K562 (cell line): ENCODE measurements at regions not wholly inside any gene's neighbourhood (a gene's known extent, or its start where the extent isn't known, plus 50 kb on each side); places are given as distances from the start of the nearest gene placed in this dataset.

Experiments used
- FOXA1 ChIP-seq: fragments of 450-650 bp; IDR thresholded peaks from 2 replicates; pipeline ENCODE4 v1.6.1; 2016; ENCODE audit warnings: mild to moderate bottlenecking, borderline replicate concordance
- TAF1 ChIP-seq: IDR thresholded peaks from 2 replicates; pipeline ENCODE4 v1.6.1; 2011; ENCODE audit warnings: mild to moderate bottlenecking, low read length, moderate library complexity; ENCODE audit not compliant: insufficient read depth, control insufficient read depth, severe bottlenecking; ENCODE audit errors: extremely low read depth
- ZNF274 ChIP-seq: IDR thresholded peaks from 2 replicates; pipeline ENCODE4 v1.6.1; 2011; ENCODE audit warnings: low read depth, mild to moderate bottlenecking, low read length, moderate library complexity, borderline replicate concordance

DNA sequence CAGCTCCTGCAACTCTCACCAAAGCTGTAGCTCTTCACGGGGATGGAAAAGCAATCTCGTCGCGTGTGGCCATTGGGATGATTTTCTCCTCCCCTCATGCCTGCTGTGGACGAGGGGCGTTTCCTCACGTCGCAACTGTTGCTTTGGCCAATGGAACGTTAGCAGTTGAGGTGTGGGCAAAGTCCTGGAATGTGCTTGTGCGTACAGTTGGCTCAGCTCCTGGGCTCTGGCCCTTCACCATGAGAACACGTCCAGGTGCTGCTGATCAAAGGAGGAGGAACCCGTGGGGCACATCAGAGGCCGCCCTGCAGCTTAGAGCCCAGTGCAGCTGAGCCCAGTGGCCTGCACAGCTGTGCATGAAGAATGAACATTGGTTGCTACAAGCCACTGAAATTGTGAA is 186.1 kb downstream of the TJP1 start:
- TF ChIP-seq FOXA1: no peak
- TF ChIP-seq TAF1: no peak
- no peak for TF ChIP-seq ZNF274
